NOMO-1 treated with dmso at 0.1 percent for 144 hours (cell line): ENCODE measurements at regions not wholly inside any gene's neighbourhood (a gene's known extent, or its start where the extent isn't known, plus 50 kb on each side); places are given as distances from the start of the nearest gene placed in this dataset.
"Not testable (repeated sequence)": the region's sequence is repeated elsewhere in the genome, so short reads cannot be mapped to it uniquely, and the experiment has no call there.

Source experiments
- DNase-seq: peaks from one replicate; lab custom pipeline; 2025; ENCODE audit not compliant: unreplicated experiment; lab: John Stamatoyannopoulos, UW

DNA sequence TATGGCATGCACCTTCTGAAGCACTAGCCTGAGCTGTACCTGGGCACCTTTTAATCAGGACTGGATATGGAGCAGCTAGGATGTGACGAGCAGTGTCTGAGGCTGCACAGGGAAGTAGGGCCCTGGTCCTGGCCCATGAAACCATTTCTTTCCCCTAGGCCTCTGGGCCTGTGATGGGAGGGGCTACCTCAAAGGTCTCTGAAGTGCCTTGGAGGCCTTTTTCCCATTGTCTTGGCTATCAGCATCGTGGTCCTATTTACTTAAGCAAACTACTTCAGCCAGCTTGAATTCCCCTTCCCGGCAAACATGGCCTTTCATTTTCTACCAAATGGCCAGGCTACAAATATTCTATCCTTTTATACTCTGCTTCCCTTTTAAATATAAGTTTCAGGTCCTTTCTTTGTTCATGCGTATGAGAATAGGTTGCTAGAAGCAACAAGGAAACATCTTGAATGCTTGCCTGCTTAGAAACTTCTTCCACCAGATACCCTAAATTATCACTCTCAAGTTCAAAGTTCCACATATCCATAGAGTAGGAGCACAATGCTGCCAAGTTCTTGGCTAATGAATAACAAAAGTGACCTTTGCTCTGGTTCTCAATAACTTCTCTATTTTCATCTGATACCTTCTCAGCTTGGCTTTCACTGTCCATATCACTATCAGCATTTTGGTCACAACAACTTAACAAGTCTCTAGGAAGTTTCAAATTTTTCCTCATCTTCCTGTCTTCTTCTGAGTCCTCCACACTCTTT is 673.1 kb downstream of the HTR1B start:
- DNase-seq: no peak

DNA sequence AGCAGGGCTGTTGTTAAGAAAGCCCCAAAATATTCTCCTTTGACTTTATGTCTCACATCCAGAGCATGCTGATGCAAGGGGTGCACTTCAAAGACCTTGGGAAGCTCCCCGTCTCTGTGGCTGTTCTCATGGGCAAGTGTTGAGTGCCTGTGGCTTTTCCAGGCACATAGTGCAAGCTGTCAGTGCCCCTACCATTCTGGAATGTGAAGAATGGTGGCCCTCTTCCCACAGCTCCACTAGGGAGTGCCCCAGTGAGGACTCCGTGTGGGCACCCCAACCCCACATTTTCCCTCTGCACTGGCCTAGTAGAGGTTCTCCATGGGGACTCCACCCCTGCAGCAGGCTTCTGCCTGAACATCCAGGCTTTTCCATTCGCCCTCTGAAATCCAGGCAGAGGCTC is 673.7 kb downstream of the HTR1B start:
- no peak for DNase-seq

DNA sequence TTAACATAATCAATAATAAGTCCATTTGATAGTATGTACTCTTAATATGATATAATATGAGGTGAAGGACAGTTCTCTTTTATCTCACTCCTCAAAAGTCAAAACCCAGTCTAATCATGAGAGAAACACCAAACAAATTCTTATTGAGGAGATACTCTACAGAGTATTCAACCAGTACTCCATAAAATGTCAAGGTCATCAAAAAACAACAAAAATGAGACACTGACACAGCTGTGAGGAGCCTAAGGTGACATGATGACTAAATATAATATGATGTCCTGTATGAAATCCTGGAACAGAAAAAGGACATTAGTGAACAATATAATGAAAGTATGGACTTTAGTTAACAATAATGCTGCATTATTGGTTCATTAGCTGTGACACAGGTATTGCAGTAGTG is 675.1 kb downstream of the HTR1B start:
- DNase-seq: no peak

- DNase-seq: no peak
Observed at GRCh38 chr6:76779068-76779467, 684.2 kb downstream of the HTR1B start.

- DNase-seq: no peak
Observed at GRCh38 chr6:76776876-76777275, 686.4 kb downstream of the HTR1B start.

DNA sequence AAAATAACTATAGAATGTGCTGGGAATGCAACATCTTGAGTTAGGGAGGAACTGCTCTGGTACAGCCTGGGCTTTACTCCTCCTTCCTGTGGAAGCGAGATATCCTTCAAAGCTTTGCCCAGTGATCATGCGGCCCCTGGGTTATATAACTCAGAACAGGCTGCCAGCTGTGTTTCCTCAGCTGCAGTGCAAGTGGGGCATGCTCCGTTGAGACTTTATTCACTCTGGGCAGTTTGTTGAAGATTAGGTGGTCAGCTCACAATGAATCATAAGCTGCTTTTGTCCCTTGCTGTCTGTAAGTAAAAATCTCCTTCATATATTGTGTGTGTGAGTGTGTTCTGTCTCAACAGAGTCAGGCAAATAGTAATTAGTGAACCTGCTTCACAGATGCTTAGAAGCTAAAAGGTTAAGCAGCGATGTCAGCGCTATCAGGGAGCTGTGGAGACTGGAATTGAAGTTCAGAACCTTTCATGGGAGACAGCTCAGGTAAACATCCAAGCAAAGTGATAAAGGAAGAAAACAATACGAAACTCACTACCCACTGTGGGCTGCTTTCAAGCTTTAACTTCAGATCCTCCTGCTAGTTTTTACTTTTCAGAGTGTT is 688.4 kb downstream of the HTR1B start:
- DNase-seq: no peak

- DNase-seq: no peak
Observed at GRCh38 chr6:76772951-76773350, 690.3 kb downstream of the HTR1B start.

GRCh38 chr6:76771059-76771634 is 692.1 kb downstream of the HTR1B start:
- DNase-seq: no peak

DNA sequence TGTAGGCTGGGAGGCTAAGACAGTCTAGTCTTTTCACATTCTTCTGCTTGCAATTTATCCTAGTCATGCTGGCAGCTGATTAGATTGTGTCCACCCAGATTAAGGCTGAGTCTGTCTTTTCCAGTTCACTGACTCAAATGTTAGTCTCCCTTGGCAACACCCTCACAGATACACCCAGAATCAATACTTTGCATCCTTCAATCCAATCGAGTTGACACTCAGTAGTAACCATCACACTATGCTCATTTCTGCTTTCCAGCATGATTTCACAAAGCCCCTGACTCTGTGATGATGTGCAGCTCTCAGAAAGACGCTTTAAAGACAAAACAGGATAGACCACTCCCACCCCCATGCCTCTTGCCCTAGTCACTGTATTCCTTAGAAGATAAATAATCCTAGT is 693.0 kb downstream of the HTR1B start:
- DNase-seq: no peak

GRCh38 chr6:76768556-76768955 is 694.7 kb downstream of the HTR1B start:
- DNase-seq: no peak

GRCh38 chr6:76764057-76764456 is 691.6 kb upstream of the IMPG1 start:
- no peak for DNase-seq

DNA sequence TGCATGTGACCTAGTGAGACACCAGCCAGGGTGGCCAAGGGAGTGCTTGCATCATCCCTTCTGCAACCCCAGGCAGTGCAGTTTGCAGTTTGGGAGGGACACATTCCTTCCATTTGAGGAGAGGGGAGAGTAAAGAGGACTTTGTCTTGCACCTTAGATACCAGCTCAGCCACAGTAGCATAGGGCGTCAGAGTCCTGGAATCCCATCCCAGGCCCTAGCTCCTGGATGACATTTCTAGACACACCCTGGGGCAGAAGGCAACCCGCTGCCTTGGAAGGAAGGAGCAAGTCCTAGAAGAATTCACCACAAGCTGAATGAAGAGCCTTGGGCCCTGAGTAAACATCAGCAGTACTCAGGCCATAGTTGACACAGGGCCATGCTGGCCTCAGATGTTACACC is 680.4 kb upstream of the IMPG1 start:
- no peak for DNase-seq

DNA sequence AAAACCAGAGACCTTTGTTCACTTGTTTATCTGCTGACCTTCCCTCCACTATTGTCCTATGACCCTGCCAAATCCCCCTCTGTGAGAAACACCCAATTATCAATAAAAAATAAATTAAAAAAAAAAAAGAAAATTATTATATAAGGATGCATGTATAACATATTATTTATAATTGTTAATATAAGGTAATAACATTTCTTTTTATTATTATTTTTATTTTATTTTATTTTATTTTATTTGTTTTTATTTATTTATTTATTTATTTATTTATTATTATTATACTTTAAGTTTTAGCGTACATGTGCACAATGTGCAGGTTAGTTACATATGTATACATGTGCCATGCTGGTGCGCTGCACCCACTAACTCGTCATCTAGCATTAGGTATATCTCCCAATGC is 672.9 kb upstream of the IMPG1 start:
- not testable (repeated sequence) for DNase-seq

- not testable (repeated sequence) for DNase-seq
Observed at GRCh38 chr6:76744151-76744720, 671.8 kb upstream of the IMPG1 start.

DNA sequence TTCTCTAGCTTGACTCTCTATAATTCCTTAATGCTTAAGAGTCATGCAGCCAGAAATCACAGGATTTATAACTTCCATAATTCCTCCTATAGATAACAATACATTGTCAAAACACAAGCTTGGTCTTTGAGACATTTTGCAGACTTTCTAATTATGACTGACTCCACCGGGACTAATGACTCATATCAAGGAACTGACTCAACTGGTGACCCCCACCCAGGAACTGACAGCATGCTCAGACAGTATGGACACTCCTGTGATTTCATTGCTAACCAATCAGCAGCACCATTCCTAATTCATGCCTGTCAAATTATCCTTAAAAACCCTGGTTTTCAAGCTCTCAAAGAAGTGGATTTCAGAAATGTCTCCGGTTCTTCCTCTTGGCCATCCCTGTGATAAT is 670.5 kb upstream of the IMPG1 start:
- no peak for DNase-seq

- no peak for DNase-seq
Observed at GRCh38 chr6:76719449-76719848, 647.0 kb upstream of the IMPG1 start.

- no peak for DNase-seq
Observed at GRCh38 chr6:76708641-76709331, 636.3 kb upstream of the IMPG1 start.

- DNase-seq: no peak
Observed at GRCh38 chr6:76707630-76708029, 635.2 kb upstream of the IMPG1 start.

DNA sequence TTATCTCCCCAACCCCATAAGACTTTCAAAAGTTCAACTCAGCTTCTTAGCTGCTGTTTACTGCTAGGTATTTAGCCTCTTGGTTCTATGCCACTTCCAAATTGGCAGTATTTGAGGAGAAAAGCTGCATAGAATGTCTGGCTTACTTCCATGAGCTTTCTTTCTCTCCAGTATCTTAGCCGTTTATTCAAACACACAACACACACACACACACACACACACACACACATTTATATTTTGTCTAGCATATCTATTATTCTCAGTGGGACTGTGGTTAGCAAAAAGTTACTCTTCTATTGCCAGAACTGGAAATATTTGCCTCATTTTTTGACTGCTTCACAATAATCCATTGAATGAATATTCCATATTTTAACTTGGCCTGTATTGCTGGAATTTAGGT is 634.2 kb upstream of the IMPG1 start:
- DNase-seq: no peak

GRCh38 chr6:76706086-76706485 is 633.6 kb upstream of the IMPG1 start:
- no peak for DNase-seq

- DNase-seq: no peak
Observed at GRCh38 chr6:76703786-76704185, 631.3 kb upstream of the IMPG1 start.

GRCh38 chr6:76703285-76703684 is 630.8 kb upstream of the IMPG1 start:
- no peak for DNase-seq
